ENCODE measurements at regions not wholly inside any gene's neighbourhood (a gene's known extent, or its start where the extent isn't known, plus 50 kb on each side); places are given as distances from the start of the nearest gene placed in this dataset.

DNA sequence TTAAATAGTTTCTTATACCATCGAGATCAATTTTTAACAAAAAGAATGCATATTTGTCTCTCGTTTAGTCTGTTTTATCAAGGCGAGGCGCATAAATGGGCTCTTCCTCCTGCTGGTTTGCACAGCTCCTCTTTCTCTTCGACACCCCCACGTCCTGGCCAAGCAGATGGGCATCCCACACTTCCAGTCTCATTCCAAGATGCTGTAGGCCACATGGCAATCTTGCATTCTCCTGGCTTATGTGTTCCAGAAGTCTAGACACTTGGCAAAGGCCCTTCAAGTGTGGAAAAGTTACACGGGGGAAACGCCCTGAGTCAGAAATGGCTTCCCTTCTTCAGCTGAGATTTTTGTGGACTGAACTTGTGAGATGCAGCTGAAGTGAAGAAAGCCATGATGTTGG lies 447.1 kb downstream of the QKI start (continued):
- TF ChIP-seq, protein P1, sequence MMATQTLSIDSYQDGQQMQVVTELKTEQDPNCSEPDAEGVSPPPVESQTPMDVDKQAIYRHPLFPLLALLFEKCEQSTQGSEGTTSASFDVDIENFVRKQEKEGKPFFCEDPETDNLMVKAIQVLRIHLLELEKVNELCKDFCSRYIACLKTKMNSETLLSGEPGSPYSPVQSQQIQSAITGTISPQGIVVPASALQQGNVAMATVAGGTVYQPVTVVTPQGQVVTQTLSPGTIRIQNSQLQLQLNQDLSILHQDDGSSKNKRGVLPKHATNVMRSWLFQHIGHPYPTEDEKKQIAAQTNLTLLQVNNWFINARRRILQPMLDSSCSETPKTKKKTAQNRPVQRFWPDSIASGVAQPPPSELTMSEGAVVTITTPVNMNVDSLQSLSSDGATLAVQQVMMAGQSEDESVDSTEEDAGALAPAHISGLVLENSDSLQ (IDR thresholded peaks at IDR 0.05): no peak
- TF ChIP-seq DPF2 (IDR thresholded peaks at IDR 0.05) (no peak), ZBTB11 (CRISPR knock-in tag; IDR thresholded peaks at IDR 0.05) (no peak), ZBTB49 (CRISPR knock-in tag; IDR thresholded peaks at IDR 0.05; ENCODE audit: borderline replicate concordance) (no peak), ZNF717 (CRISPR knock-in tag; IDR thresholded peaks at IDR 0.05) (no peak), ZNF551 (CRISPR knock-in tag; IDR thresholded peaks at IDR 0.05) (no peak), ELF4 (CRISPR knock-in tag; IDR thresholded peaks at IDR 0.05) (no peak), HDGF (IDR thresholded peaks at IDR 0.05) (no peak), FOSL1 (tag; conservative IDR thresholded peaks at IDR 0.05) (no peak)

All from K562 (cell line).